ENCODE measurements at regions not wholly inside any gene's neighbourhood (a gene's known extent, or its start where the extent isn't known, plus 50 kb on each side); places are given as distances from the start of the nearest gene placed in this dataset.
"Not testable (repeated sequence)": the region's sequence is repeated elsewhere in the genome, so short reads cannot be mapped to it uniquely, and the experiment has no call there.

- H3K9me3 Mint-ChIP-seq = peaks cover 56% of the 10 kb centered on the region
Measured at GRCh38 chr7:68697796-68698280, 900.4 kb upstream of the AUTS2 start.

GRCh38 chr7:68699090-68699711, 899.1 kb upstream of the AUTS2 start:
- Mint-ChIP-seq H3K27ac (no peak overlapping the region), H3K27me3 (ENCODE audit: low read depth) (no peaks in the 10 kb centered on the region), H3K36me3 (ENCODE audit: low read depth) (no peaks in the 10 kb centered on the region), H3K9me3 (peaks cover 59% of the 10 kb centered on the region), H3K4me3 (ENCODE audit: low read depth) (no peak overlapping the region), H3K4me1 (ENCODE audit: low read depth) (no peaks in the 10 kb centered on the region)
- no peak for DNase-seq (ENCODE audit: low spot score)
- intact Hi-C loops (cut with micrococcal nuclease) = no loop called here

More at GRCh38 chr7:68697796-68698280, 900.4 kb upstream of the AUTS2 start:
- no peaks in the 10 kb centered on the region for H3K36me3 Mint-ChIP-seq (ENCODE audit: low read depth)
- intact Hi-C loops (cut with micrococcal nuclease) = no loop called here
- H3K4me1 Mint-ChIP-seq (ENCODE audit: low read depth) = no peaks in the 10 kb centered on the region
- DNase-seq (ENCODE audit: low spot score) = no peak
- H3K27ac Mint-ChIP-seq = no peak overlapping the region
- H3K27me3 Mint-ChIP-seq (ENCODE audit: low read depth) = no peaks in the 10 kb centered on the region
- H3K4me3 Mint-ChIP-seq (ENCODE audit: low read depth) = no peak overlapping the region

- Mint-ChIP-seq H3K27me3 (ENCODE audit: low read depth) (no peaks in the 10 kb centered on the region), H3K9me3 (peaks cover 58% of the 10 kb centered on the region), H3K27ac (no peak overlapping the region), H3K4me1 (ENCODE audit: low read depth) (no peaks in the 10 kb centered on the region), H3K4me3 (ENCODE audit: low read depth) (no peak overlapping the region), H3K36me3 (ENCODE audit: low read depth) (no peaks in the 10 kb centered on the region)
- DNase-seq (ENCODE audit: low spot score) = no peak
- intact Hi-C loops (cut with micrococcal nuclease) = no loop called here
Measured at GRCh38 chr7:68700414-68700813, 897.9 kb upstream of the AUTS2 start.

GRCh38 chr7:68706291-68706690, 892.0 kb upstream of the AUTS2 start:
- no peaks in the 10 kb centered on the region for H3K4me1 Mint-ChIP-seq (ENCODE audit: low read depth)
- no peak overlapping the region for H3K4me3 Mint-ChIP-seq (ENCODE audit: low read depth)
- H3K9me3 Mint-ChIP-seq = peaks cover 50% of the 10 kb centered on the region
- DNase-seq (ENCODE audit: low spot score) = no peak
- H3K27ac Mint-ChIP-seq = no peak overlapping the region
- no peaks in the 10 kb centered on the region for H3K36me3 Mint-ChIP-seq (ENCODE audit: low read depth)
- intact Hi-C loops (cut with micrococcal nuclease) = no loop called here
- no peaks in the 10 kb centered on the region for H3K27me3 Mint-ChIP-seq (ENCODE audit: low read depth)

GRCh38 chr7:68707159-68707558, 891.1 kb upstream of the AUTS2 start:
- Mint-ChIP-seq H3K36me3 (ENCODE audit: low read depth) (no peaks in the 10 kb centered on the region), H3K9me3 (peaks cover 54% of the 10 kb centered on the region), H3K27ac (no peak overlapping the region), H3K4me1 (ENCODE audit: low read depth) (no peaks in the 10 kb centered on the region), H3K4me3 (ENCODE audit: low read depth) (no peak overlapping the region), H3K27me3 (ENCODE audit: low read depth) (no peaks in the 10 kb centered on the region)
- DNase-seq (ENCODE audit: low spot score) = no peak
- intact Hi-C loops (cut with micrococcal nuclease) = no loop called here

GRCh38 chr7:68707958-68708357, 890.3 kb upstream of the AUTS2 start:
- Mint-ChIP-seq H3K36me3 (ENCODE audit: low read depth) (no peaks in the 10 kb centered on the region), H3K27me3 (ENCODE audit: low read depth) (no peaks in the 10 kb centered on the region)

GRCh38 chr7:68712956-68713495, 885.2 kb upstream of the AUTS2 start:
- intact Hi-C loops (cut with micrococcal nuclease) = no loop called here
- peaks cover 54% of the 10 kb centered on the region for H3K9me3 Mint-ChIP-seq
- no peak for DNase-seq (ENCODE audit: low spot score)
- no peak overlapping the region for H3K27ac Mint-ChIP-seq
- no peak overlapping the region for H3K4me3 Mint-ChIP-seq (ENCODE audit: low read depth)
- H3K27me3 Mint-ChIP-seq (ENCODE audit: low read depth) = no peaks in the 10 kb centered on the region
- no peaks in the 10 kb centered on the region for H3K36me3 Mint-ChIP-seq (ENCODE audit: low read depth)
- H3K4me1 Mint-ChIP-seq (ENCODE audit: low read depth) = no peaks in the 10 kb centered on the region

More at GRCh38 chr7:68707958-68708357, 890.3 kb upstream of the AUTS2 start:
- DNase-seq (ENCODE audit: low spot score) = no peak
- H3K4me1 Mint-ChIP-seq (ENCODE audit: low read depth) = no peaks in the 10 kb centered on the region
- H3K27ac Mint-ChIP-seq = no peak overlapping the region
- H3K9me3 Mint-ChIP-seq = peaks cover 59% of the 10 kb centered on the region
- H3K4me3 Mint-ChIP-seq (ENCODE audit: low read depth) = no peak overlapping the region
- intact Hi-C loops (cut with micrococcal nuclease) = no loop called here

GRCh38 chr7:68714135-68714534, 884.1 kb upstream of the AUTS2 start:
- H3K27ac Mint-ChIP-seq; H3K36me3 Mint-ChIP-seq (ENCODE audit: low read depth); intact Hi-C loops (cut with micrococcal nuclease); H3K4me1 Mint-ChIP-seq (ENCODE audit: low read depth); H3K4me3 Mint-ChIP-seq (ENCODE audit: low read depth); H3K27me3 Mint-ChIP-seq (ENCODE audit: low read depth); DNase-seq (ENCODE audit: low spot score): not testable (repeated sequence)
- H3K9me3 Mint-ChIP-seq = peaks cover 53% of the 10 kb centered on the region

GRCh38 chr7:68715907-68716306, 882.4 kb upstream of the AUTS2 start:
- Mint-ChIP-seq H3K4me3 (ENCODE audit: low read depth) (no peak overlapping the region), H3K36me3 (ENCODE audit: low read depth) (no peaks in the 10 kb centered on the region), H3K9me3 (peaks cover 43% of the 10 kb centered on the region), H3K27ac (no peak overlapping the region), H3K27me3 (ENCODE audit: low read depth) (no peaks in the 10 kb centered on the region), H3K4me1 (ENCODE audit: low read depth) (no peaks in the 10 kb centered on the region)
- intact Hi-C loops (cut with micrococcal nuclease) = no loop called here
- no peak for DNase-seq (ENCODE audit: low spot score)

- H3K36me3 Mint-ChIP-seq (ENCODE audit: low read depth) = no peaks in the 10 kb centered on the region
- H3K27me3 Mint-ChIP-seq (ENCODE audit: low read depth) = no peaks in the 10 kb centered on the region
- peaks cover 36% of the 10 kb centered on the region for H3K9me3 Mint-ChIP-seq
- H3K4me1 Mint-ChIP-seq (ENCODE audit: low read depth) = no peaks in the 10 kb centered on the region
- H3K27ac Mint-ChIP-seq = no peak overlapping the region
- no peak overlapping the region for H3K4me3 Mint-ChIP-seq (ENCODE audit: low read depth)
- intact Hi-C loops (cut with micrococcal nuclease) = no loop called here
- no peak for DNase-seq (ENCODE audit: low spot score)
Measured at GRCh38 chr7:68717176-68717575, 881.1 kb upstream of the AUTS2 start.

- DNase-seq (ENCODE audit: low spot score) = no peak
- intact Hi-C loops (cut with micrococcal nuclease) = no loop called here
- Mint-ChIP-seq H3K27me3 (ENCODE audit: low read depth) (no peaks in the 10 kb centered on the region), H3K4me3 (ENCODE audit: low read depth) (no peak overlapping the region), H3K36me3 (ENCODE audit: low read depth) (no peaks in the 10 kb centered on the region), H3K9me3 (peaks cover 38% of the 10 kb centered on the region), H3K27ac (no peak overlapping the region), H3K4me1 (ENCODE audit: low read depth) (no peaks in the 10 kb centered on the region)
Measured at GRCh38 chr7:68718097-68718551, 880.2 kb upstream of the AUTS2 start.

- Mint-ChIP-seq H3K4me3 (ENCODE audit: low read depth) (no peak overlapping the region), H3K36me3 (ENCODE audit: low read depth) (no peaks in the 10 kb centered on the region), H3K4me1 (ENCODE audit: low read depth) (no peaks in the 10 kb centered on the region), H3K27ac (no peak overlapping the region), H3K27me3 (ENCODE audit: low read depth) (no peaks in the 10 kb centered on the region), H3K9me3 (peaks cover 40% of the 10 kb centered on the region)
- intact Hi-C loops (cut with micrococcal nuclease) = no loop called here
- DNase-seq (ENCODE audit: low spot score) = no peak
Measured at GRCh38 chr7:68720697-68721096, 877.6 kb upstream of the AUTS2 start.

- H3K9me3 Mint-ChIP-seq = peaks cover 50% of the 10 kb centered on the region
Measured at GRCh38 chr7:68722044-68722443, 876.2 kb upstream of the AUTS2 start.

More at GRCh38 chr7:68722044-68722443, 876.2 kb upstream of the AUTS2 start:
- DNase-seq (ENCODE audit: low spot score) = no peak
- intact Hi-C loops (cut with micrococcal nuclease) = no loop called here
- Mint-ChIP-seq H3K27me3 (ENCODE audit: low read depth) (no peaks in the 10 kb centered on the region), H3K4me1 (ENCODE audit: low read depth) (no peaks in the 10 kb centered on the region), H3K4me3 (ENCODE audit: low read depth) (no peak overlapping the region), H3K27ac (no peak overlapping the region), H3K36me3 (ENCODE audit: low read depth) (no peaks in the 10 kb centered on the region)
